MM.1S (cell line): ENCODE measurements at regions not wholly inside any gene's neighbourhood (a gene's known extent, or its start where the extent isn't known, plus 50 kb on each side); places are given as distances from the start of the nearest gene placed in this dataset.

Experiments used
- DNase-seq: peaks from one replicate; pipeline ENCODE4 v3.0.0-alpha.2; 2015
- H2AFZ ChIP-seq: fragments of 300-600 bp; sonication (generic); 2 replicates; pipeline ENCODE4 v1.6.0; 2016; ENCODE audit warnings: antibody characterized with exemption, low read length
- H3F3A ChIP-seq: fragments of 300-600 bp; sonication (generic); 2 replicates; pipeline ENCODE4 v1.6.1; 2016; ENCODE audit warnings: mild to moderate bottlenecking, antibody characterized with exemption, low read length, moderate library complexity, mixed read lengths; ENCODE audit not compliant: insufficient read depth
- H3K27ac ChIP-seq: fragments of 300-600 bp; sonication (generic); 2 replicates; pipeline ENCODE4 v1.5.1; 2016; ENCODE audit warnings: mild to moderate bottlenecking, low read length
- H3K27me3 ChIP-seq: fragments of 300-600 bp; sonication (generic); replicated peaks from 2 replicates; pipeline ENCODE4 v1.6.0; 2016; ENCODE audit warnings: low read length; ENCODE audit not compliant: insufficient read depth
- H3K36me3 ChIP-seq: fragments of 300-600 bp; sonication (generic); replicated peaks from 2 replicates; pipeline ENCODE4 v1.6.1; 2016; ENCODE audit warnings: mild to moderate bottlenecking, low read length, mixed read lengths; ENCODE audit not compliant: insufficient read depth
- H3K4me1 ChIP-seq: fragments of 300-600 bp; sonication (generic); 2 replicates; pipeline ENCODE4 v1.6.1; 2016; ENCODE audit warnings: low read length, mixed read lengths
- H3K4me2 ChIP-seq: fragments of 300-600 bp; sonication (generic); 2 replicates; pipeline ENCODE4 v1.6.0; 2016; ENCODE audit warnings: low read depth, low read length
- H3K4me3 ChIP-seq: fragments of 300-600 bp; sonication (generic); 2 replicates; pipeline ENCODE4 v1.5.1; 2016; ENCODE audit warnings: low read length, mixed read lengths
- H3K79me2 ChIP-seq: fragments of 300-600 bp; sonication (generic); 2 replicates; pipeline ENCODE4 v1.6.1; 2016; ENCODE audit warnings: mixed run types, low read length, mixed read lengths
- H3K9ac ChIP-seq: fragments of 300-600 bp; sonication (generic); 2 replicates; pipeline ENCODE4 v1.6.1; 2016; ENCODE audit warnings: low read length, mixed read lengths
- H3K9me2 ChIP-seq: fragments of 300-600 bp; sonication (generic); replicated peaks from 2 replicates; pipeline ENCODE4 v1.6.1; 2016; ENCODE audit warnings: mild to moderate bottlenecking, low read length, mixed read lengths; ENCODE audit not compliant: insufficient read depth
- H3K9me3 ChIP-seq: fragments of 300-600 bp; sonication (generic); replicated peaks from 2 replicates; pipeline ENCODE4 v1.6.1; 2016; ENCODE audit warnings: mild to moderate bottlenecking, low read length, mixed read lengths; ENCODE audit not compliant: insufficient read depth
- H4K20me1 ChIP-seq: fragments of 300-600 bp; sonication (generic); 2 replicates; pipeline ENCODE4 v1.6.1; 2016; ENCODE audit warnings: mild to moderate bottlenecking, low read length, moderate library complexity, mixed read lengths; ENCODE audit not compliant: insufficient read depth
- CTCF ChIP-seq: fragments of 300-600 bp; sonication (generic); IDR thresholded peaks from 2 replicates; pipeline ENCODE4 v1.5.1; 2016; ENCODE audit warnings: antibody characterized with exemption, low read length, mixed read lengths
- EZH2 ChIP-seq: fragments of 300-600 bp; sonication (generic); optimal IDR thresholded peaks from 2 replicates; pipeline ENCODE3; 2017; ENCODE audit warnings: low read depth, mild to moderate bottlenecking, antibody characterized with exemption, low read length, mixed read lengths
- EZH2phosphoT487 ChIP-seq: fragments of 300-600 bp; sonication (generic); IDR thresholded peaks from 2 replicates; pipeline ENCODE4 v1.6.1; 2018; ENCODE audit warnings: antibody characterized with exemption, low read length

GRCh38 chr3:176401211-176401610 is 796.1 kb downstream of the TBL1XR1 start:
- Histone ChIP-seq H3K9me3 (no peaks in the 10 kb centered on the region), H3K4me1 (no peaks in the 10 kb centered on the region), H3K79me2 (no peaks in the 10 kb centered on the region), H3K27me3 (no peaks in the 10 kb centered on the region), H3K4me3 (no peak overlapping the region), H3F3A (no peaks in the 10 kb centered on the region), H3K9me2 (no peaks in the 10 kb centered on the region), H3K27ac (no peak overlapping the region), H3K9ac (no peak overlapping the region), H3K4me2 (no peak overlapping the region), H3K36me3 (no peaks in the 10 kb centered on the region), H2AFZ (no peak overlapping the region), H4K20me1 (no peaks in the 10 kb centered on the region)
- TF ChIP-seq EZH2phosphoT487 (no peak), EZH2 (no peak), CTCF (no peak)
- no peak for DNase-seq

GRCh38 chr3:176399193-176399592 is 798.1 kb downstream of the TBL1XR1 start:
- Histone ChIP-seq H2AFZ (no peak overlapping the region), H3K9me3 (no peaks in the 10 kb centered on the region), H3F3A (no peaks in the 10 kb centered on the region), H3K79me2 (no peaks in the 10 kb centered on the region), H3K9me2 (no peaks in the 10 kb centered on the region), H4K20me1 (no peaks in the 10 kb centered on the region), H3K27me3 (no peaks in the 10 kb centered on the region), H3K36me3 (no peaks in the 10 kb centered on the region), H3K27ac (no peak overlapping the region), H3K9ac (no peak overlapping the region), H3K4me1 (no peaks in the 10 kb centered on the region), H3K4me2 (no peak overlapping the region), H3K4me3 (no peak overlapping the region)
- no peak for TF ChIP-seq EZH2phosphoT487
- DNase-seq: no peak

GRCh38 chr3:176395240-176395639 is 802.0 kb downstream of the TBL1XR1 start:
- H3K27ac ChIP-seq: no peak overlapping the region
- no peak overlapping the region for H3K4me2 ChIP-seq
- no peaks in the 10 kb centered on the region for H3K9me2 ChIP-seq
- no peak for DNase-seq
- TF ChIP-seq EZH2 (no peak), EZH2phosphoT487 (no peak)
- H3K9ac ChIP-seq: no peak overlapping the region
- no peaks in the 10 kb centered on the region for H3F3A ChIP-seq
- no peak overlapping the region for H3K4me3 ChIP-seq
- no peaks in the 10 kb centered on the region for H3K4me1 ChIP-seq
- no peaks in the 10 kb centered on the region for H3K9me3 ChIP-seq
- no peaks in the 10 kb centered on the region for H3K27me3 ChIP-seq
- no peaks in the 10 kb centered on the region for H4K20me1 ChIP-seq
- no peak overlapping the region for H2AFZ ChIP-seq
- no peaks in the 10 kb centered on the region for H3K79me2 ChIP-seq
- H3K36me3 ChIP-seq: no peaks in the 10 kb centered on the region

- Histone ChIP-seq H3K9me2 (no peaks in the 10 kb centered on the region), H3K9ac (no peak overlapping the region), H2AFZ (no peak overlapping the region), H3K79me2 (no peaks in the 10 kb centered on the region), H3K4me2 (no peak overlapping the region), H3K27me3 (no peaks in the 10 kb centered on the region), H3F3A (no peaks in the 10 kb centered on the region), H4K20me1 (no peaks in the 10 kb centered on the region), H3K4me3 (no peak overlapping the region), H3K4me1 (no peaks in the 10 kb centered on the region), H3K9me3 (no peaks in the 10 kb centered on the region), H3K27ac (no peak overlapping the region), H3K36me3 (no peaks in the 10 kb centered on the region)
- TF ChIP-seq EZH2phosphoT487 (no peak), EZH2 (no peak), CTCF (no peak)
- DNase-seq: no peak
Measured at GRCh38 chr3:176378789-176379188, 818.5 kb downstream of the TBL1XR1 start.
